H1 (cell line): ENCODE measurements at regions not wholly inside any gene's neighbourhood (a gene's known extent, or its start where the extent isn't known, plus 50 kb on each side); places are given as distances from the start of the nearest gene placed in this dataset.

ENCODE experiments used
- CTCF ChIA-PET: fragments of 300-600 bp; sonication (Branson Sonifier 250); formaldehyde crosslinking; loops from one replicate; lab custom pipeline; 2021; ENCODE audit not compliant: partially characterized antibody; lab: Charles Lee
- POLR2A ChIA-PET: fragments of 300-600 bp; sonication (Branson Sonifier 250); formaldehyde crosslinking; loops from one replicate; lab custom pipeline; 2021; ENCODE audit warnings: inconsistent platforms; ENCODE audit not compliant: partially characterized antibody; lab: Charles Lee
- DNase-seq, 2 experiments: peaks; one replicate each; pipeline versions ENCODE4 v3.0.0 to v3.0.0-alpha.2; 2010 to 2022; ENCODE audit warnings: low spot score in 2 of 2, low read depth in 1 of 2, mixed read lengths in 1 of 2
- FAIRE-seq: peaks from 2 replicates; lab custom pipeline; 2011; peaks lifted over from hg19 to GRCh38; lab: Jason Lieb, UNC
- H2AFZ ChIP-seq: 2 replicates; pipeline ENCODE4 v1.8.1; 2012; ENCODE audit warnings: low read length, inconsistent platforms
- H2AK5ac ChIP-seq: 2 replicates; pipeline ENCODE4 v1.6.1; 2013; ENCODE audit warnings: low read depth, low read length
- H2BK120ac ChIP-seq: replicated peaks from 2 replicates; pipeline ENCODE3; 2013; ENCODE audit warnings: low read depth, low read length, inconsistent platforms
- H2BK12ac ChIP-seq: 2 replicates; pipeline ENCODE4 v1.6.1; 2013; ENCODE audit warnings: low read depth, low read length
- H2BK15ac ChIP-seq: 2 replicates; pipeline ENCODE4 v1.6.1; 2013; ENCODE audit warnings: low read length
- H2BK20ac ChIP-seq: 2 replicates; pipeline ENCODE4 v1.6.1; 2013; ENCODE audit warnings: low read length
- H2BK5ac ChIP-seq: 2 replicates; pipeline ENCODE4 v1.6.1; 2013; ENCODE audit warnings: low read depth, low read length
- H3K14ac ChIP-seq: 2 replicates; pipeline ENCODE4 v1.6.1; 2013; ENCODE audit warnings: inconsistent platforms; ENCODE audit not compliant: insufficient read length
- H3K18ac ChIP-seq: 2 replicates; pipeline ENCODE4 v1.6.1; 2013; ENCODE audit warnings: low read length; ENCODE audit errors: extremely low read depth
- H3K23ac ChIP-seq: 2 replicates; pipeline ENCODE4 v1.6.1; 2013; ENCODE audit warnings: inconsistent platforms; ENCODE audit not compliant: insufficient read length
- H3K23me2 ChIP-seq: 2 replicates; pipeline ENCODE4 v1.6.1; 2013; ENCODE audit warnings: low read depth, low read length
- H3K27ac ChIP-seq: 2 replicates; pipeline ENCODE4 v1.6.1; 2011; ENCODE audit warnings: low read depth, low read length, inconsistent platforms
- H3K27me3 ChIP-seq, 4 experiments: replicated peaks in 1 of 4; 1 replicate in 1 of 4; 2 replicates in 3 of 4; pipeline versions ENCODE4 v1.6.1 to v1.8.1; 2011 to 2013; ENCODE audit warnings: low read length in 3 of 4, mild to moderate bottlenecking in 3 of 4, inconsistent platforms in 2 of 4, mixed read lengths in 2 of 4, moderate library complexity in 1 of 4; ENCODE audit not compliant: control insufficient read depth in 3 of 4, insufficient read depth in 3 of 4; ENCODE audit errors: extremely low read depth in 1 of 4
- H3K36me3 ChIP-seq, 4 experiments: 2 replicates each; pipeline versions ENCODE4 v1.6.1 to v1.8.1; 2011 to 2013; ENCODE audit warnings: mild to moderate bottlenecking in 4 of 4, low read length in 3 of 4, moderate library complexity in 2 of 4, control low read depth in 1 of 4, inconsistent platforms in 1 of 4; ENCODE audit not compliant: insufficient read depth in 4 of 4, control insufficient read depth in 2 of 4
- H3K4ac ChIP-seq: replicated peaks from 2 replicates; pipeline ENCODE3; 2013; ENCODE audit warnings: low read length, low read depth, mixed read lengths, inconsistent platforms; ENCODE audit not compliant: insufficient read length
- H3K4me1 ChIP-seq, 4 experiments: replicated peaks in 1 of 4; 1 replicate in 1 of 4; 2 replicates in 3 of 4; pipeline versions ENCODE4 v1.6.1 to v1.8.1; 2011 to 2013; ENCODE audit warnings: low read length in 3 of 4, inconsistent platforms in 2 of 4, mixed read lengths in 1 of 4; ENCODE audit not compliant: insufficient read depth in 4 of 4, control insufficient read depth in 3 of 4
- H3K4me2 ChIP-seq, 2 experiments: 2 replicates each; pipeline versions ENCODE4 v1.6.1 to v1.8.1; 2011 to 2013; ENCODE audit warnings: low read depth in 2 of 2, low read length in 2 of 2, control low read depth in 1 of 2, inconsistent platforms in 1 of 2, mild to moderate bottlenecking in 1 of 2; ENCODE audit not compliant: insufficient read depth in 1 of 2
- H3K4me3 ChIP-seq, 4 experiments: fragments of 200-600, 300-600 bp in 1 of 4; sonication (generic), shearing (Covaris generic), sonication (Bioruptor Twin) in 1 of 4; 2 replicates each; pipeline versions ENCODE4 v1.5.1 to v1.8.1; 2011 to 2016; ENCODE audit warnings: low read length in 4 of 4, low read depth in 3 of 4, control low read depth in 2 of 4, inconsistent platforms in 2 of 4, mild to moderate bottlenecking in 2 of 4, mixed read lengths in 1 of 4, moderate library complexity in 1 of 4; ENCODE audit not compliant: insufficient read depth in 2 of 4; ENCODE audit errors: extremely low read depth in 1 of 4
- H3K56ac ChIP-seq: replicated peaks from 2 replicates; pipeline ENCODE3; 2013; ENCODE audit warnings: low read depth, mild to moderate bottlenecking, mixed read lengths, low read length, inconsistent platforms; ENCODE audit not compliant: insufficient read length
- H3K79me1 ChIP-seq: 2 replicates; pipeline ENCODE4 v1.6.1; 2013; ENCODE audit warnings: low read depth, low read length, control low read depth
- H3K79me2 ChIP-seq, 2 experiments: 2 replicates each; pipeline versions ENCODE4 v1.6.1 to v1.8.1; 2012 to 2013; ENCODE audit warnings: low read length in 2 of 2, mild to moderate bottlenecking in 2 of 2, inconsistent platforms in 1 of 2; ENCODE audit not compliant: insufficient read depth in 2 of 2, control insufficient read depth in 1 of 2
- H3K9ac ChIP-seq, 4 experiments: replicated peaks in 1 of 4; 1 replicate in 1 of 4; 2 replicates in 3 of 4; pipeline versions ENCODE4 v1.6.1 to v1.8.1; 2011 to 2013; ENCODE audit warnings: low read depth in 3 of 4, low read length in 3 of 4, control low read depth in 2 of 4, mild to moderate bottlenecking in 2 of 4, moderate library complexity in 2 of 4, inconsistent platforms in 1 of 4; ENCODE audit errors: extremely low read depth in 1 of 4
- H3K9me3 ChIP-seq, 2 experiments: 2 replicates each; pipeline versions ENCODE4 v1.6.1 to v1.8.1; 2012 to 2013; ENCODE audit warnings: mild to moderate bottlenecking in 2 of 2, moderate library complexity in 2 of 2, control low read depth in 1 of 2, inconsistent platforms in 1 of 2, low read depth in 1 of 2, low read length in 1 of 2, mixed read lengths in 1 of 2; ENCODE audit not compliant: insufficient read depth in 2 of 2
- H4K20me1 ChIP-seq, 2 experiments: replicated peaks in 1 of 2; 2 replicates each; pipeline versions ENCODE3 to v1.8.1; 2011 to 2013; ENCODE audit warnings: inconsistent platforms in 2 of 2, low read length in 2 of 2, mild to moderate bottlenecking in 1 of 2; ENCODE audit not compliant: insufficient read depth in 2 of 2, control insufficient read depth in 1 of 2
- H4K5ac ChIP-seq: 2 replicates; pipeline ENCODE4 v1.6.1; 2013; ENCODE audit warnings: low read length, low read depth, mixed read lengths, inconsistent platforms; ENCODE audit not compliant: insufficient read length
- H4K8ac ChIP-seq: 2 replicates; pipeline ENCODE4 v1.8.0; 2013; ENCODE audit warnings: mild to moderate bottlenecking, moderate library complexity, low read length, inconsistent platforms; ENCODE audit not compliant: insufficient read depth; ENCODE audit errors: extremely low read depth
- H4K91ac ChIP-seq: replicated peaks from 2 replicates; pipeline ENCODE3; 2013; ENCODE audit warnings: low read length, mixed read lengths, inconsistent platforms; ENCODE audit not compliant: insufficient read length
- CHD1 ChIP-seq: IDR thresholded peaks from 2 replicates; pipeline ENCODE4 v1.6.1; 2012; ENCODE audit warnings: low read depth, low read length, improper control_type of control experiment
- EGR1 ChIP-seq: IDR thresholded peaks from 2 replicates; pipeline ENCODE4 v1.6.1; 2011; ENCODE audit warnings: low read depth, low read length, borderline replicate concordance
- FOSL1 ChIP-seq: IDR thresholded peaks from 2 replicates; pipeline ENCODE4 v1.6.1; 2011; ENCODE audit warnings: mild to moderate bottlenecking, low read depth, low read length, moderate library complexity; ENCODE audit not compliant: insufficient read depth
- GABPA ChIP-seq: IDR thresholded peaks from 2 replicates; pipeline ENCODE4 v1.6.1; 2011; ENCODE audit warnings: mild to moderate bottlenecking, low read length, moderate library complexity, borderline replicate concordance; ENCODE audit not compliant: insufficient read depth
- GTF2F1 ChIP-seq: IDR thresholded peaks from 2 replicates; pipeline ENCODE4 v1.6.1; 2012; ENCODE audit warnings: low read depth, low read length, improper control_type of control experiment, borderline replicate concordance
- HDAC6 ChIP-seq: IDR thresholded peaks from one replicate; pipeline ENCODE4 v1.7.1; 2012; ENCODE audit warnings: low read depth, mild to moderate bottlenecking, inconsistent platforms, low read length, moderate library complexity
- KDM1A ChIP-seq: fragments of 200-600, 300-600 bp; sonication (generic); IDR thresholded peaks from 2 replicates; pipeline ENCODE4 v1.7.1; 2016; ENCODE audit warnings: mild to moderate bottlenecking, low read length, borderline replicate concordance
- KDM5A ChIP-seq: fragments of 200-600 bp; IDR thresholded peaks from 2 replicates; pipeline ENCODE4 v1.7.1; 2012; ENCODE audit warnings: mild to moderate bottlenecking, low read length, inconsistent platforms, mixed read lengths
- MAX ChIP-seq: IDR thresholded peaks from 2 replicates; pipeline ENCODE4 v1.6.1; 2012; ENCODE audit warnings: inconsistent platforms
- POLR2A ChIP-seq, 2 experiments: IDR thresholded peaks; 1 replicate in 1 of 2; 2 replicates in 1 of 2; pipeline ENCODE4 v1.6.1; 2011; ENCODE audit warnings: low read depth in 2 of 2, low read length in 2 of 2, mild to moderate bottlenecking in 2 of 2; ENCODE audit errors: control extremely low read depth in 1 of 2
- POU5F1 ChIP-seq: IDR thresholded peaks from 2 replicates; pipeline ENCODE4 v1.6.1; 2011; ENCODE audit warnings: low read depth, mild to moderate bottlenecking, low read length, moderate library complexity
- RXRA ChIP-seq: IDR thresholded peaks from 2 replicates; pipeline ENCODE4 v1.6.1; 2011; ENCODE audit warnings: low read depth, mild to moderate bottlenecking, low read length, moderate library complexity; ENCODE audit not compliant: insufficient read depth
- TAF7 ChIP-seq: optimal IDR thresholded peaks from 2 replicates; pipeline ENCODE3; 2011; ENCODE audit warnings: low read depth, mild to moderate bottlenecking, inconsistent platforms, low read length, moderate library complexity, borderline replicate concordance
- TBP ChIP-seq: IDR thresholded peaks from 2 replicates; pipeline ENCODE4 v1.6.1; 2011; ENCODE audit warnings: low read depth, low read length, improper control_type of control experiment
- USF2 ChIP-seq: IDR thresholded peaks from 2 replicates; pipeline ENCODE4 v1.6.1; 2011; ENCODE audit warnings: low read length, improper control_type of control experiment
- WGBS, 2 experiments: shearing (Covaris generic) in 1 of 2; methylation state at CpG; one replicate each; pipeline versions ENCODE4 v1.1.6 to v1.1.7; 2013 to 2015; ENCODE audit warnings: low lambda C conversion rate in 2 of 2, mixed read lengths in 2 of 2, inconsistent platforms in 1 of 2, low coverage in 1 of 2, missing lambda C conversion rate in 1 of 2; ENCODE audit not compliant: insufficient replicate concordance in 2 of 2, insufficient coverage in 1 of 2, insufficient read length in 1 of 2; ENCODE audit errors: extremely low coverage in 1 of 2, missing lambda C conversion rate in 1 of 2; 5-methylcytosine and 5-hydroxymethylcytosine counted together

- FAIRE-seq (no peak), DNase-seq (peak in 1 of 2 experiments; percentile 8)
- CTCF ChIA-PET = interaction anchor here (1.0 kb wide), 1 partner anchor 278 kb away, joined by 3 read pairs; no protein-coding TSS in a partner anchor
- H3K4me3 ChIP-seq = no peak overlapping the region
- H3K79me1 ChIP-seq = no peaks in the 10 kb centered on the region
- no peak overlapping the region for H2BK12ac ChIP-seq
- no peaks in the 10 kb centered on the region for H3K79me2 ChIP-seq
- no peaks in the 10 kb centered on the region for H4K20me1 ChIP-seq
- H3K18ac ChIP-seq = no peak overlapping the region
- no peak overlapping the region for H4K91ac ChIP-seq
- no peaks in the 10 kb centered on the region for H3K4me1 ChIP-seq
- H2AK5ac ChIP-seq = no peak overlapping the region
- H2AFZ ChIP-seq = no peak overlapping the region
- H4K8ac ChIP-seq = no peak overlapping the region
- no peak overlapping the region for H3K14ac ChIP-seq
- H3K23me2 ChIP-seq = no peaks in the 10 kb centered on the region; the same call in 1 of the 2 replicates
- no peaks in the 10 kb centered on the region for H3K36me3 ChIP-seq
- no peak overlapping the region for H4K5ac ChIP-seq
- no peak overlapping the region for H3K23ac ChIP-seq
- H2BK5ac ChIP-seq = no peak overlapping the region
- H3K9ac ChIP-seq = no peak overlapping the region
- H3K4me2 ChIP-seq = no peak overlapping the region
- H3K4ac ChIP-seq = no peak overlapping the region
- no peak overlapping the region for H2BK20ac ChIP-seq
- H2BK120ac ChIP-seq = no peak overlapping the region
- H2BK15ac ChIP-seq = no peak overlapping the region
- WGBS, 2 experiments = 80% methylated on average over 4 of the region's 4 CpGs; no CpG with 5 or more reads in 1 of the 2 experiments
- H3K27me3 ChIP-seq = no peaks in the 10 kb centered on the region
- no peaks in the 10 kb centered on the region for H3K9me3 ChIP-seq
- H3K56ac ChIP-seq = no peak overlapping the region
- no peak overlapping the region for H3K27ac ChIP-seq
- POLR2A ChIA-PET = no interaction called here
- TF ChIP-seq KDM1A (no peak), TAF7 (no peak), EGR1 (no peak), FOSL1 (no peak), KDM5A (no peak), POLR2A (IDR thresholded peaks at IDR 0.05; ENCODE audit: control extremely low read depth in 1 of 2, low read depth in 2 of 2, low read length in 2 of 2) (no peak), RXRA (no peak), MAX (no peak), GABPA (no peak), HDAC6 (no peak), CHD1 (no peak), USF2 (no peak), POU5F1 (no peak), TBP (no peak), GTF2F1 (no peak)
Measured at GRCh38 chr2:45207101-45207500, 197.8 kb upstream of the SIX2 start.
